SK-N-SH (cell line): ENCODE measurements at regions not wholly inside any gene's neighbourhood (a gene's known extent, or its start where the extent isn't known, plus 50 kb on each side); places are given as distances from the start of the nearest gene placed in this dataset.

Experiments used
- CTCF ChIA-PET: fragments of 300-600, 350-600 bp; formaldehyde crosslinking; extraction: SDS; loops from one replicate; lab custom pipeline; 2021; lab: Yijun Ruan, JAX
- POLR2A ChIA-PET: fragments of 350-600 bp; sonication (Branson Sonifier 250); formaldehyde crosslinking; extraction: SDS; loops from one replicate; lab custom pipeline; 2020; ENCODE audit warnings: antibody characterized with exemption, inconsistent platforms; lab: Yijun Ruan, JAX
- DNase-seq: peaks from one replicate; pipeline ENCODE4 v3.0.0; 2012
- H2AFZ ChIP-seq: fragments of 200-600 bp; sonication (generic); 2 replicates; pipeline ENCODE4 v1.8.1; 2016; ENCODE audit warnings: antibody characterized with exemption, mild to moderate bottlenecking, low read depth
- H3F3A ChIP-seq: fragments of 200-600 bp; sonication (generic); replicated peaks from 2 replicates; pipeline ENCODE3; 2016; ENCODE audit warnings: antibody characterized with exemption, mild to moderate bottlenecking; ENCODE audit not compliant: insufficient read depth
- H3K27ac ChIP-seq, 2 experiments: fragments of 200-500 bp in 1 of 2; fragments of 200-600 bp in 1 of 2; sonication (Bioruptor generic) in 1 of 2; sonication (generic), shearing (Covaris generic) in 1 of 2; 2 replicates each; pipeline versions ENCODE4 v1.5.1 to v1.6.1; 2014 to 2016; ENCODE audit warnings: low read depth in 2 of 2, inconsistent platforms in 1 of 2, low read length in 1 of 2, mild to moderate bottlenecking in 1 of 2, mixed read lengths in 1 of 2
- H3K27me3 ChIP-seq: fragments of 200-600 bp; sonication (generic), shearing (Covaris generic); 2 replicates; pipeline ENCODE4 v1.6.1; 2016; ENCODE audit warnings: mixed run types; ENCODE audit not compliant: insufficient read depth
- H3K36me3 ChIP-seq, 2 experiments: fragments of 200-500 bp in 1 of 2; fragments of 200-600 bp in 1 of 2; sonication (Bioruptor generic) in 1 of 2; sonication (generic) in 1 of 2; replicated peaks in 1 of 2; 2 replicates each; pipeline versions ENCODE3 to v1.5.1; 2014 to 2016; ENCODE audit warnings: low read length in 1 of 2, mild to moderate bottlenecking in 1 of 2; ENCODE audit not compliant: insufficient read depth in 2 of 2, control insufficient read depth in 1 of 2
- H3K4me1 ChIP-seq, 2 experiments: fragments of 200-500 bp in 1 of 2; fragments of 200-600 bp in 1 of 2; sonication (Bioruptor generic) in 1 of 2; sonication (generic), shearing (Covaris generic) in 1 of 2; 2 replicates each; pipeline versions ENCODE4 v1.5.1 to v1.6.1; 2014 to 2016; ENCODE audit warnings: low read depth in 1 of 2, low read length in 1 of 2, mixed run types in 1 of 2; ENCODE audit not compliant: insufficient read depth in 2 of 2, control insufficient read depth in 1 of 2
- H3K4me2 ChIP-seq: fragments of 200-600 bp; sonication (generic), shearing (Covaris generic); 2 replicates; pipeline ENCODE4 v1.6.1; 2017; ENCODE audit warnings: mixed run types
- H3K4me3 ChIP-seq, 2 experiments: fragments of 200-500 bp in 1 of 2; fragments of 200-600 bp in 1 of 2; sonication (Bioruptor generic) in 1 of 2; sonication (generic), shearing (Covaris generic) in 1 of 2; 2 replicates each; pipeline versions ENCODE4 v1.5.1 to v1.8.1; 2014 to 2016; ENCODE audit warnings: low read depth in 2 of 2, inconsistent platforms in 1 of 2, low read length in 1 of 2, mild to moderate bottlenecking in 1 of 2, mixed read lengths in 1 of 2, moderate library complexity in 1 of 2
- H3K79me2 ChIP-seq: fragments of 200-600 bp; sonication (generic); 2 replicates; pipeline ENCODE4 v1.8.1; 2017; ENCODE audit warnings: mild to moderate bottlenecking; ENCODE audit not compliant: insufficient read depth
- H3K9ac ChIP-seq: fragments of 200-600 bp; sonication (generic); 2 replicates; pipeline ENCODE4 v1.6.1; 2017; ENCODE audit warnings: mixed run types
- H3K9me2 ChIP-seq: fragments of 200-600 bp; sonication (generic); 2 replicates; pipeline ENCODE4 v1.6.1; 2017; ENCODE audit warnings: mixed run types
- H3K9me3 ChIP-seq: fragments of 200-600 bp; sonication (generic); 2 replicates; pipeline ENCODE4 v1.6.1; 2017; ENCODE audit warnings: mixed run types, mild to moderate bottlenecking, moderate library complexity
- H4K20me1 ChIP-seq: fragments of 200-600 bp; sonication (generic); 2 replicates; pipeline ENCODE4 v1.6.1; 2017; ENCODE audit warnings: mild to moderate bottlenecking, mixed run types; ENCODE audit not compliant: insufficient read depth
- CHD2 ChIP-seq: fragments of 150-350 bp; IDR thresholded peaks from 2 replicates; pipeline ENCODE4 v1.6.1; 2018; ENCODE audit warnings: low read length; ENCODE audit not compliant: partially characterized antibody
- EP300 ChIP-seq, 2 experiments: IDR thresholded peaks; 2 replicates each; pipeline versions ENCODE4 v1.4.0 to v1.6.1; 2012; ENCODE audit warnings: borderline replicate concordance in 1 of 2, low read depth in 1 of 2, low read length in 1 of 2
- FOSL2 ChIP-seq: IDR thresholded peaks from 2 replicates; pipeline ENCODE4 v1.4.0; 2012; ENCODE audit warnings: low read depth, mild to moderate bottlenecking, moderate library complexity, borderline replicate concordance
- FOXJ3 ChIP-seq: sonication (generic); formaldehyde crosslinking; IDR thresholded peaks from 2 replicates; pipeline ENCODE4 v1.5.1; 2020; ENCODE audit warnings: mild to moderate bottlenecking, missing genetic modification reagents
- GABPA ChIP-seq: IDR thresholded peaks from 2 replicates; pipeline ENCODE4 v1.4.0; 2012; ENCODE audit warnings: low read depth, mild to moderate bottlenecking
- GATA2 ChIP-seq: sonication (generic); formaldehyde crosslinking; IDR thresholded peaks from 2 replicates; pipeline ENCODE4 v1.5.0; 2020; ENCODE audit warnings: mild to moderate bottlenecking, missing genetic modification reagents
- MAX ChIP-seq: IDR thresholded peaks from 2 replicates; pipeline ENCODE4 v1.4.0; 2012; ENCODE audit warnings: low read depth
- MXI1 ChIP-seq: IDR thresholded peaks from 2 replicates; pipeline ENCODE4 v1.6.1; 2012; ENCODE audit warnings: mild to moderate bottlenecking, low read depth, low read length, improper control_type of control experiment
- NFIC ChIP-seq: IDR thresholded peaks from 2 replicates; pipeline ENCODE4 v1.4.0; 2012; ENCODE audit warnings: borderline replicate concordance
- PBX3 ChIP-seq: IDR thresholded peaks from 2 replicates; pipeline ENCODE4; 2012
- RAD21 ChIP-seq: IDR thresholded peaks from 2 replicates; pipeline ENCODE4 v1.6.1; 2012; ENCODE audit warnings: mild to moderate bottlenecking, low read length
- RFX5 ChIP-seq: IDR thresholded peaks from 2 replicates; pipeline ENCODE4 v1.6.1; 2012; ENCODE audit warnings: mild to moderate bottlenecking, improper control_type of control experiment, low read length
- SMC3 ChIP-seq: IDR thresholded peaks from 2 replicates; pipeline ENCODE4 v1.6.1; 2012; ENCODE audit warnings: low read depth, low read length, improper control_type of control experiment
- TAF1 ChIP-seq: IDR thresholded peaks from 2 replicates; pipeline ENCODE4 v1.6.1; 2012; ENCODE audit warnings: low read depth, mild to moderate bottlenecking, low read length, moderate library complexity, borderline replicate concordance
- TCF12 ChIP-seq: IDR thresholded peaks from 2 replicates; pipeline ENCODE4 v1.4.0; 2012
- TEAD4 ChIP-seq: IDR thresholded peaks from 2 replicates; pipeline ENCODE4 v1.4.0; 2012; ENCODE audit warnings: mild to moderate bottlenecking, borderline replicate concordance; ENCODE audit not compliant: insufficient read depth
- WGBS: methylation state at CpG from one replicate; pipeline ENCODE4 v1.1.6; 2017; ENCODE audit warnings: low lambda C conversion rate; 5-methylcytosine and 5-hydroxymethylcytosine counted together
- TF ChIP-seq, protein P1 (sequence below): fragments of 200-600 bp; sonication (generic); IDR thresholded peaks from 2 replicates; pipeline ENCODE4 v1.6.1; 2017; ENCODE audit warnings: antibody characterized with exemption, mild to moderate bottlenecking, moderate library complexity

GRCh38 chr10:90413196-90413595 is 444.6 kb downstream of the HTR7 start (continued):
- TF ChIP-seq, protein P1, sequence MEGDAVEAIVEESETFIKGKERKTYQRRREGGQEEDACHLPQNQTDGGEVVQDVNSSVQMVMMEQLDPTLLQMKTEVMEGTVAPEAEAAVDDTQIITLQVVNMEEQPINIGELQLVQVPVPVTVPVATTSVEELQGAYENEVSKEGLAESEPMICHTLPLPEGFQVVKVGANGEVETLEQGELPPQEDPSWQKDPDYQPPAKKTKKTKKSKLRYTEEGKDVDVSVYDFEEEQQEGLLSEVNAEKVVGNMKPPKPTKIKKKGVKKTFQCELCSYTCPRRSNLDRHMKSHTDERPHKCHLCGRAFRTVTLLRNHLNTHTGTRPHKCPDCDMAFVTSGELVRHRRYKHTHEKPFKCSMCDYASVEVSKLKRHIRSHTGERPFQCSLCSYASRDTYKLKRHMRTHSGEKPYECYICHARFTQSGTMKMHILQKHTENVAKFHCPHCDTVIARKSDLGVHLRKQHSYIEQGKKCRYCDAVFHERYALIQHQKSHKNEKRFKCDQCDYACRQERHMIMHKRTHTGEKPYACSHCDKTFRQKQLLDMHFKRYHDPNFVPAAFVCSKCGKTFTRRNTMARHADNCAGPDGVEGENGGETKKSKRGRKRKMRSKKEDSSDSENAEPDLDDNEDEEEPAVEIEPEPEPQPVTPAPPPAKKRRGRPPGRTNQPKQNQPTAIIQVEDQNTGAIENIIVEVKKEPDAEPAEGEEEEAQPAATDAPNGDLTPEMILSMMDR = no peak

GRCh38 chr10:90414926-90415325 is 442.9 kb downstream of the HTR7 start:
- Histone ChIP-seq H3K36me3 (no peaks in the 10 kb centered on the region), H3K9me3 (0 out of 2 replicates have a peak, but pooled peaks cover 5% of the 10 kb centered on the region), H3F3A (peaks cover 6% of the 10 kb centered on the region), H3K9ac (no peak overlapping the region), H3K4me2 (no peak overlapping the region), H3K27ac (no peak overlapping the region), H3K27me3 (no peaks in the 10 kb centered on the region; the same call in 1 of the 2 replicates), H2AFZ (no peak overlapping the region), H3K79me2 (no peaks in the 10 kb centered on the region), H3K4me1 (no peaks in the 10 kb centered on the region), H4K20me1 (no peaks in the 10 kb centered on the region), H3K4me3 (no peak overlapping the region), H3K9me2 (0 out of 2 replicates have a peak, but pooled peaks cover 2% of the 10 kb centered on the region)
- WGBS = 0% methylated on average over 3 of the region's 3 CpGs
- ChIA-PET POLR2A (no interaction called here), CTCF (no interaction called here)
- DNase-seq = no peak
- TF ChIP-seq FOSL2 (no peak), RFX5 (no peak), PBX3 (no peak), SMC3 (no peak), NFIC (no peak), MXI1 (no peak)
- TF ChIP-seq, protein P1 = no peak

DNA sequence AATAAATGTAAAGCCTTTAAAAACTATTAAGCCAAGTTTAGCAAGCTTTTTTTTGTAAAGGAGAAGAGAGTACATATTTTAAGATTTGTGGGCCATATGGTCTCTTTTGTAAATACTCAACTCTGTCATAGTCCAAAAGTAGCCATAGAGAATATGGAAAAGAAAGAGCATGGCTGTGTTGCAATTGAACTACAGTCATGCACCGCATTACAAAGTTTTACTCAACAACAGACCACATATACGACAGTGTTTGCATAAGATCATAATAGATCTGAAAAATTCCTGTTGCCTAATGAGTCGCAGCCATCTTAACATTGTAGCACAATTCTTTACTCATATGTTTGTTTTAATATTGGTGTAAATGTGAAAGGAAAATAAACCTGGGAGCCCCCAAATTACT is 440.8 kb downstream of the HTR7 start:
- no peaks in the 10 kb centered on the region; the same call in 1 of the 2 replicates for H3K27me3 ChIP-seq
- H3F3A ChIP-seq = peaks cover 6% of the 10 kb centered on the region
- H3K79me2 ChIP-seq = no peaks in the 10 kb centered on the region
- WGBS = 0% methylated on average over 3 of the region's 3 CpGs
- H3K9me2 ChIP-seq = no peaks in the 10 kb centered on the region
- no peak overlapping the region for H3K9ac ChIP-seq
- ChIA-PET CTCF (no interaction called here), POLR2A (no interaction called here)
- H3K9me3 ChIP-seq = no peaks in the 10 kb centered on the region
- no peak overlapping the region for H2AFZ ChIP-seq
- H3K4me2 ChIP-seq = no peak overlapping the region
- H3K4me3 ChIP-seq = no peak overlapping the region
- no peaks in the 10 kb centered on the region for H4K20me1 ChIP-seq
- no peak for DNase-seq
- no peak overlapping the region for H3K27ac ChIP-seq
- no peaks in the 10 kb centered on the region for H3K36me3 ChIP-seq
- no peaks in the 10 kb centered on the region for H3K4me1 ChIP-seq
- TF ChIP-seq EP300 (IDR thresholded peaks at IDR 0.05; ENCODE audit: borderline replicate concordance in 1 of 2, low read depth in 1 of 2, low read length in 1 of 2) = no peak
- TF ChIP-seq, protein P1 = no peak
- no peak for TF ChIP-seq MAX
- no peak for TF ChIP-seq TEAD4
- TF ChIP-seq TAF1 = no peak
- no peak for TF ChIP-seq RAD21
- TF ChIP-seq TCF12 = no peak
- no peak for TF ChIP-seq FOSL2
- TF ChIP-seq SMC3 = no peak
- TF ChIP-seq GABPA = no peak
- no peak for TF ChIP-seq CHD2
- TF ChIP-seq FOXJ3 (CRISPR knock-in tag) = no peak
- no peak for TF ChIP-seq GATA2 (CRISPR knock-in tag)
